A673 (cell line): ENCODE measurements at regions not wholly inside any gene's neighbourhood (a gene's known extent, or its start where the extent isn't known, plus 50 kb on each side); places are given as distances from the start of the nearest gene placed in this dataset.

Experiments
- BruUV-seq: library from RNA; stranded (reverse); fragments of 400-500 nt; replicated peaks from 2 replicates; lab custom pipeline; 2021; lab: Mats Ljungman, UMichigan
- CTCF ChIA-PET: fragments of 300-600 bp; sonication (Branson Sonifier 250); formaldehyde crosslinking; loops from one replicate; lab custom pipeline; 2022; ENCODE audit warnings: antibody characterized with exemption; lab: Charles Lee
- POLR2A ChIA-PET: fragments of 300-600 bp; sonication (Branson Sonifier 250); formaldehyde crosslinking; loops from one replicate; lab custom pipeline; 2022; ENCODE audit warnings: antibody characterized with exemption; ENCODE audit not compliant: low non-redundant PET; lab: Charles Lee
- DNase-seq: peaks from one replicate; pipeline ENCODE4 v3.0.0-alpha.2; 2015; ENCODE audit warnings: low spot score
- H3K27ac ChIP-seq: fragments of 200-600 bp; sonication (generic); 2 replicates; pipeline ENCODE4 v1.5.1; 2016; ENCODE audit warnings: mixed run types, low read depth, mild to moderate bottlenecking, mixed read lengths, antibody characterized with exemption, low read length; ENCODE audit not compliant: poor library complexity, severe bottlenecking
- H3K27me3 ChIP-seq: fragments of 200-600 bp; sonication (generic); replicated peaks from 2 replicates; pipeline ENCODE4 v1.6.1; 2017; ENCODE audit warnings: mixed run types, low read depth, mild to moderate bottlenecking, mixed read lengths, antibody characterized with exemption, low read length; ENCODE audit not compliant: insufficient read depth, poor library complexity
- H3K36me3 ChIP-seq: fragments of 200-600 bp; sonication (generic); 2 replicates; pipeline ENCODE4 v1.6.1; 2016; ENCODE audit warnings: mixed run types, mild to moderate bottlenecking, mixed read lengths, antibody characterized with exemption, low read length; ENCODE audit not compliant: insufficient read depth, poor library complexity, severe bottlenecking
- H3K4me1 ChIP-seq: fragments of 200-600 bp; sonication (generic); 2 replicates; pipeline ENCODE4 v1.6.1; 2017; ENCODE audit warnings: mixed run types, mild to moderate bottlenecking, mixed read lengths, antibody characterized with exemption, low read length; ENCODE audit not compliant: insufficient read depth, poor library complexity, severe bottlenecking
- H3K4me3 ChIP-seq: fragments of 200-600 bp; sonication (generic); 2 replicates; pipeline ENCODE4 v1.5.1; 2016; ENCODE audit warnings: low read depth, mixed run types, mild to moderate bottlenecking, mixed read lengths, low read length; ENCODE audit not compliant: poor library complexity, severe bottlenecking
- H3K9me3 ChIP-seq: fragments of 200-600 bp; sonication (generic); 2 replicates; pipeline ENCODE4 v1.6.1; 2016; ENCODE audit warnings: mixed run types, low read depth, mild to moderate bottlenecking, mixed read lengths, antibody characterized with exemption, low read length; ENCODE audit not compliant: poor library complexity, severe bottlenecking
- EZH2 ChIP-seq: fragments of 200-600 bp; sonication (generic); IDR thresholded peaks from 2 replicates; pipeline ENCODE4 v1.6.1; 2017; ENCODE audit warnings: borderline replicate concordance, low read depth, mild to moderate bottlenecking, mixed read lengths, antibody characterized with exemption, low read length; ENCODE audit not compliant: poor library complexity, severe bottlenecking
- intact Hi-C: fragments of 100-400 bp; cut with micrococcal nuclease; formaldehyde crosslinking; loops from one replicate; pipeline ENCODE4 v1.10.0; 2022; ENCODE audit not compliant: unreplicated experiment
- TF ChIP-seq, protein P1 (sequence below): fragments of 300-800, 200-600 bp; sonication (generic); conservative IDR thresholded peaks from 2 replicates; pipeline ENCODE4 v1.5.1; 2017; ENCODE audit warnings: low read depth, mild to moderate bottlenecking, antibody characterized with exemption, low read length, moderate library complexity, mixed read lengths

DNA sequence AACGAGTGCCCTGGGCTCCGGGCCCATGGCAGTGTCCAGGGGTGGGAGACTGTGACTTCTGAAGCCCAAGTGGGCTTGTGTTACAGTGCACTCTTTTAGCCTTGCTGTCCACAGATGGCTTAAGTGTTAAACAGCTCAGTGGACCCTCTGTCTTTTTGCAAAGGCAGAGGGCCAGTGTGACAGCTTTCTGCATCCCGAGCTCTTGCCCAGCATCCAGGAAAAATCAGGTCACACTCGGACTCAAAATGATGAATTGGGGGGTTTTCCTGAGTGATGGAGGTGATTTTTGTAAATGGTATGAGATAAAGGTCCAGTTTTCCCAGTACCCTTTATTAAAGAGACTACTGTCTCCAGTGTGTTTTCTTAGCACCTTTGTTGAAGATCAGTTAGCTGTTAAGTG is 321.3 kb upstream of the GRAMD2B start:
- no peak overlapping the region for H3K27ac ChIP-seq
- H3K27me3 ChIP-seq = no peaks in the 10 kb centered on the region
- intact Hi-C loops = no loop called here
- BruUV-seq = no TSS peak
- no peak for DNase-seq
- H3K4me1 ChIP-seq = no peaks in the 10 kb centered on the region
- ChIA-PET POLR2A (no interaction called here), CTCF (no interaction called here)
- no peaks in the 10 kb centered on the region for H3K9me3 ChIP-seq
- no peak overlapping the region for H3K4me3 ChIP-seq
- no peaks in the 10 kb centered on the region for H3K36me3 ChIP-seq
- TF ChIP-seq, protein P1, sequence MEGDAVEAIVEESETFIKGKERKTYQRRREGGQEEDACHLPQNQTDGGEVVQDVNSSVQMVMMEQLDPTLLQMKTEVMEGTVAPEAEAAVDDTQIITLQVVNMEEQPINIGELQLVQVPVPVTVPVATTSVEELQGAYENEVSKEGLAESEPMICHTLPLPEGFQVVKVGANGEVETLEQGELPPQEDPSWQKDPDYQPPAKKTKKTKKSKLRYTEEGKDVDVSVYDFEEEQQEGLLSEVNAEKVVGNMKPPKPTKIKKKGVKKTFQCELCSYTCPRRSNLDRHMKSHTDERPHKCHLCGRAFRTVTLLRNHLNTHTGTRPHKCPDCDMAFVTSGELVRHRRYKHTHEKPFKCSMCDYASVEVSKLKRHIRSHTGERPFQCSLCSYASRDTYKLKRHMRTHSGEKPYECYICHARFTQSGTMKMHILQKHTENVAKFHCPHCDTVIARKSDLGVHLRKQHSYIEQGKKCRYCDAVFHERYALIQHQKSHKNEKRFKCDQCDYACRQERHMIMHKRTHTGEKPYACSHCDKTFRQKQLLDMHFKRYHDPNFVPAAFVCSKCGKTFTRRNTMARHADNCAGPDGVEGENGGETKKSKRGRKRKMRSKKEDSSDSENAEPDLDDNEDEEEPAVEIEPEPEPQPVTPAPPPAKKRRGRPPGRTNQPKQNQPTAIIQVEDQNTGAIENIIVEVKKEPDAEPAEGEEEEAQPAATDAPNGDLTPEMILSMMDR = no peak
- no peak for TF ChIP-seq EZH2

DNA sequence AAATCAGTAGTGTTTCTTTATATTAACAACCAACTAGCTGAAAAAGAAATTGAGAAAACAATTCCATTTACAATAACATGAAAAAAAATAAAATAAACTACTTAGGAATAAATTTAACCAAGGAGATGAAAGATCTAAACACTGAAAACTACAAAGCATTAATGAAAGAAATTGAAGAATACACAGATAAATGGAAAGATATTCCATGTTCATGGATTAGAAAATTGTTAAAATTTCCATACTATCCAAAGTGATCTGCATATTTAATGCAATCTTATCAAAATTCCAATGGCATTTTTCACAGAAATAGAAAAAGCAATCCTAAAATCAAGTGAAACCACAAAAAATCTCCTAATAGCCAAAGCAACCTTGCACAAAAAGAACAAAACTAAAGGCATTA is 320.2 kb upstream of the GRAMD2B start:
- ChIA-PET POLR2A (no interaction called here), CTCF (no interaction called here)
- H3K9me3 ChIP-seq = no peaks in the 10 kb centered on the region
- intact Hi-C loops = no loop called here
- TF ChIP-seq EZH2 = no peak
- TF ChIP-seq, protein P1 = no peak
- H3K27ac ChIP-seq = no peak overlapping the region
- no peaks in the 10 kb centered on the region for H3K27me3 ChIP-seq
- no peak for DNase-seq
- H3K36me3 ChIP-seq = no peaks in the 10 kb centered on the region
- BruUV-seq = no TSS peak
- no peaks in the 10 kb centered on the region for H3K4me1 ChIP-seq
- H3K4me3 ChIP-seq = no peak overlapping the region

DNA sequence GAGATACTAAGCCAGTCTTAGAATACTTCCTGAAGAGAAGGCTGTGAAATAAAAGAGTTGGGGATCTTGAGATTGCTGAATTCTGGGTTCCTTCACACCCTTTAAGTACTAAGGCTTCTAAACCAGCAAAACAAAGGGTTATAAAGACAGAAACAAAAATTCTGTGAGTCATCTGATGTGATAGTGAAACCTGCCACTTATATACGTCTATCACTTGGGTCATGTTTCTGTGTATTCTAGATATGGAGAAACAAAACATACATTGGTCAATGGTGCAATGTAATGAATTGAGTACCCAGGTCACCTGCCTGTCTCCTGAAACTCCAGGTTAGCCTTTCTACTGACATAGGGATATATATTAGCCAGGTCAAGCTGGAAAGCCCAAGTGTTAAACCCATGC is 319.3 kb upstream of the GRAMD2B start:
- Histone ChIP-seq H3K4me1 (no peaks in the 10 kb centered on the region), H3K4me3 (no peak overlapping the region), H3K9me3 (no peaks in the 10 kb centered on the region), H3K27ac (no peak overlapping the region), H3K36me3 (no peaks in the 10 kb centered on the region), H3K27me3 (no peaks in the 10 kb centered on the region)
- POLR2A ChIA-PET = no interaction called here
- CTCF ChIA-PET = no interaction called here
- BruUV-seq = no TSS peak
- no peak for DNase-seq
- intact Hi-C loops = no loop called here
- TF ChIP-seq, protein P1 = no peak
- TF ChIP-seq EZH2 = no peak
